Large intestine (tissue), 3 donors: ENCODE measurements at regions not wholly inside any gene's neighbourhood (a gene's known extent, or its start where the extent isn't known, plus 50 kb on each side); places are given as distances from the start of the nearest gene placed in this dataset.

Experiments
- DNase-seq, 2 donors: peaks; one replicate each; pipeline versions ENCODE4 v3.0.0 to v3.0.0-alpha.2; 2013
- H3K27ac ChIP-seq: one replicate; pipeline ENCODE4 v1.5.1; 2013; ENCODE audit warnings: low read length
- H3K27me3 ChIP-seq: 2 replicates; pipeline ENCODE4 v1.6.1; 2013; ENCODE audit warnings: low read length; ENCODE audit not compliant: control insufficient read depth, insufficient read depth
- H3K36me3 ChIP-seq: 2 replicates; pipeline ENCODE4 v1.6.1; 2013; ENCODE audit warnings: low read length; ENCODE audit not compliant: control insufficient read depth, insufficient read depth
- H3K4me1 ChIP-seq: one replicate; pipeline ENCODE4 v1.6.1; 2013; ENCODE audit warnings: low read length; ENCODE audit not compliant: control insufficient read depth, insufficient read depth
- H3K4me3 ChIP-seq: one replicate; pipeline ENCODE4 v1.5.1; 2013; ENCODE audit warnings: low read length
- H3K9me3 ChIP-seq: one replicate; pipeline ENCODE4 v1.6.1; 2013; ENCODE audit warnings: mild to moderate bottlenecking, low read depth, low read length, moderate library complexity; ENCODE audit not compliant: control insufficient read depth
- WGBS: methylation state at CpG from one replicate; pipeline ENCODE4 v1.1.5; 2013; ENCODE audit warnings: low lambda C conversion rate; ENCODE audit not compliant: insufficient coverage; 5-methylcytosine and 5-hydroxymethylcytosine counted together

- H3K27ac ChIP-seq, result no peak overlapping the region
- no peaks in the 10 kb centered on the region for H3K27me3 ChIP-seq
- 40% methylated on average over 1 of the region's 3 CpGs for WGBS
- no peaks in the 10 kb centered on the region for H3K36me3 ChIP-seq
- peaks cover 19% of the 10 kb centered on the region for H3K4me1 ChIP-seq
- peak; percentile 45 to 75 for DNase-seq
- H3K9me3 ChIP-seq, result no peaks in the 10 kb centered on the region
- no peak overlapping the region for H3K4me3 ChIP-seq
These were observed 585.3 kb downstream of the INSC start for GRCh38 chr11:15699978-15700377.

- H3K4me3 ChIP-seq, result no peak overlapping the region
- WGBS, result no CpG with 5 or more reads among the region's 3 CpGs
- DNase-seq, result no peak
- H3K27ac ChIP-seq, result no peak overlapping the region
- no peaks in the 10 kb centered on the region for H3K27me3 ChIP-seq
- no peaks in the 10 kb centered on the region for H3K9me3 ChIP-seq
- no peaks in the 10 kb centered on the region for H3K36me3 ChIP-seq
- H3K4me1 ChIP-seq, result peaks cover 15% of the 10 kb centered on the region
These were observed 585.7 kb downstream of the INSC start for GRCh38 chr11:15700456-15700855.

- no peaks in the 10 kb centered on the region for H3K27me3 ChIP-seq
- no CpG with 5 or more reads among the region's 1 CpG for WGBS
These were observed 589.3 kb downstream of the INSC start for GRCh38 chr11:15704064-15704463.

GRCh38 chr11:15704556-15704955 lies 589.8 kb downstream of the INSC start:
- H3K27me3 ChIP-seq, result no peaks in the 10 kb centered on the region
- no peaks in the 10 kb centered on the region for H3K9me3 ChIP-seq
- DNase-seq, result peak; percentile 43 to 68
- H3K4me3 ChIP-seq, result no peak overlapping the region
- no peak overlapping the region for H3K27ac ChIP-seq
- no peaks in the 10 kb centered on the region for H3K36me3 ChIP-seq
- H3K4me1 ChIP-seq, result peaks cover 8% of the 10 kb centered on the region

More at GRCh38 chr11:15704064-15704463, 589.3 kb downstream of the INSC start:
- Histone ChIP-seq H3K36me3 (no peaks in the 10 kb centered on the region), H3K27ac (no peak overlapping the region), H3K9me3 (no peaks in the 10 kb centered on the region), H3K4me1 (peaks cover 13% of the 10 kb centered on the region), H3K4me3 (no peak overlapping the region)
- peak in 1 of 2 donors; percentile 23 for DNase-seq

GRCh38 chr11:15705891-15706290 lies 591.2 kb downstream of the INSC start:
- Histone ChIP-seq H3K27me3 (no peaks in the 10 kb centered on the region), H3K4me3 (no peak overlapping the region), H3K4me1 (peaks cover 4% of the 10 kb centered on the region), H3K36me3 (no peaks in the 10 kb centered on the region), H3K9me3 (no peaks in the 10 kb centered on the region), H3K27ac (no peak overlapping the region)
- WGBS, result no CpG with 5 or more reads among the region's 5 CpGs
- DNase-seq, result peak in 1 of 2 donors; percentile 31

- no peak overlapping the region for H3K27ac ChIP-seq
- WGBS, result no CpG with 5 or more reads among the region's 1 CpG
These were observed 592.5 kb downstream of the INSC start for GRCh38 chr11:15707194-15707593.

GRCh38 chr11:15707971-15708370 lies 593.2 kb downstream of the INSC start:
- Histone ChIP-seq H3K9me3 (no peaks in the 10 kb centered on the region), H3K27me3 (no peaks in the 10 kb centered on the region), H3K36me3 (no peaks in the 10 kb centered on the region), H3K27ac (no peak overlapping the region), H3K4me1 (peaks cover 4% of the 10 kb centered on the region), H3K4me3 (no peak overlapping the region)
- DNase-seq, result no peak
- WGBS, result no CpG with 5 or more reads among the region's 2 CpGs

More at GRCh38 chr11:15707194-15707593, 592.5 kb downstream of the INSC start:
- peaks cover 4% of the 10 kb centered on the region for H3K4me1 ChIP-seq
- H3K36me3 ChIP-seq, result no peaks in the 10 kb centered on the region
- no peak overlapping the region for H3K4me3 ChIP-seq
- no peaks in the 10 kb centered on the region for H3K27me3 ChIP-seq
- DNase-seq, result no peak
- no peaks in the 10 kb centered on the region for H3K9me3 ChIP-seq

- WGBS, result no CpG with 5 or more reads among the region's 3 CpGs
- Histone ChIP-seq H3K4me1 (peaks cover 4% of the 10 kb centered on the region), H3K4me3 (no peak overlapping the region), H3K36me3 (no peaks in the 10 kb centered on the region), H3K9me3 (no peaks in the 10 kb centered on the region), H3K27me3 (no peaks in the 10 kb centered on the region), H3K27ac (no peak overlapping the region)
- peak; percentile 11 to 56 for DNase-seq
These were observed 596.0 kb downstream of the INSC start for GRCh38 chr11:15710580-15711275.

GRCh38 chr11:15711311-15711710 lies 596.6 kb downstream of the INSC start:
- Histone ChIP-seq H3K4me1 (peaks cover 4% of the 10 kb centered on the region), H3K4me3 (no peak overlapping the region), H3K9me3 (no peaks in the 10 kb centered on the region), H3K27ac (no peak overlapping the region), H3K27me3 (no peaks in the 10 kb centered on the region), H3K36me3 (no peaks in the 10 kb centered on the region)
- no peak for DNase-seq
- no CpG with 5 or more reads among the region's 2 CpGs for WGBS

- Histone ChIP-seq H3K4me1 (peaks cover 4% of the 10 kb centered on the region), H3K4me3 (no peak overlapping the region), H3K36me3 (no peaks in the 10 kb centered on the region), H3K9me3 (no peaks in the 10 kb centered on the region), H3K27ac (no peak overlapping the region), H3K27me3 (no peaks in the 10 kb centered on the region)
- no peak for DNase-seq
- 40% methylated on average over 1 of the region's 6 CpGs for WGBS
These were observed 600.1 kb downstream of the INSC start for GRCh38 chr11:15714641-15715399.
